ENCODE measurements at regions not wholly inside any gene's neighbourhood (a gene's known extent, or its start where the extent isn't known, plus 50 kb on each side); places are given as distances from the start of the nearest gene placed in this dataset.

GRCh38 chr19:31152906-31153305 lies 196.3 kb downstream of the TSHZ3 start:
- no peaks in the 10 kb centered on the region for H3K79me1 ChIP-seq (ENCODE audit: low read depth, low read length)
- CTCF ChIA-PET (ENCODE audit: partially characterized antibody), result interaction anchor here (0.7 to 1.4 kb wide), 3 partner anchors 10 to 469 kb away, joined by 3 to 4 read pairs (median 3); no protein-coding TSS in a partner anchor

More at GRCh38 chr19:31152906-31153305, 196.3 kb downstream of the TSHZ3 start:
- Histone ChIP-seq H3K18ac (ENCODE audit: extremely low read depth, low read length) (no peak overlapping the region), H4K91ac (replicated peaks; ENCODE audit: insufficient read length, low read length) (no peak overlapping the region), H3K4me3 (ENCODE audit: extremely low read depth in 1 of 4, insufficient read depth in 2 of 4, low read depth in 3 of 4, low read length in 4 of 4) (no peak overlapping the region), H3K4me2 (ENCODE audit: insufficient read depth in 1 of 2, low read depth in 2 of 2, low read length in 2 of 2) (no peak overlapping the region), H3K79me2 (ENCODE audit: control insufficient read depth in 1 of 2, insufficient read depth in 2 of 2, low read length in 2 of 2) (no peaks in the 10 kb centered on the region), H2BK20ac (ENCODE audit: low read length) (no peak overlapping the region), H4K20me1 (replicated peaks in 1 of 2; ENCODE audit: control insufficient read depth in 1 of 2, insufficient read depth in 2 of 2, low read length in 2 of 2) (no peaks in the 10 kb centered on the region), H3K27ac (ENCODE audit: low read depth, low read length) (no peak overlapping the region), H3K4me1 (replicated peaks in 1 of 4; ENCODE audit: control insufficient read depth in 3 of 4, insufficient read depth in 4 of 4, low read length in 3 of 4) (no peaks in the 10 kb centered on the region), H3K27me3 (replicated peaks in 1 of 4; ENCODE audit: control insufficient read depth in 3 of 4, extremely low read depth in 1 of 4, insufficient read depth in 3 of 4, low read length in 3 of 4) (no peaks in the 10 kb centered on the region), H3K9me3 (ENCODE audit: insufficient read depth in 2 of 2, low read depth in 1 of 2, low read length in 1 of 2) (no peaks in the 10 kb centered on the region), H2AK5ac (ENCODE audit: low read depth, low read length) (no peak overlapping the region), H2BK5ac (ENCODE audit: low read depth, low read length) (no peak overlapping the region), H3K23ac (ENCODE audit: insufficient read length) (no peak overlapping the region), H2BK12ac (ENCODE audit: low read depth, low read length) (no peak overlapping the region), H2BK15ac (ENCODE audit: low read length) (no peak overlapping the region), H2BK120ac (replicated peaks; ENCODE audit: low read depth, low read length) (no peak overlapping the region), H4K5ac (ENCODE audit: insufficient read length, low read depth, low read length) (no peak overlapping the region), H3K14ac (ENCODE audit: insufficient read length) (no peak overlapping the region), H3K56ac (replicated peaks; ENCODE audit: insufficient read length, low read depth, low read length) (no peak overlapping the region), H2AFZ (ENCODE audit: low read length) (no peak overlapping the region), H3K23me2 (ENCODE audit: low read depth, low read length) (no peaks in the 10 kb centered on the region), H4K8ac (ENCODE audit: extremely low read depth, insufficient read depth, low read length) (no peak overlapping the region), H3K36me3 (ENCODE audit: control insufficient read depth in 2 of 4, insufficient read depth in 4 of 4, low read length in 3 of 4) (no peaks in the 10 kb centered on the region), H3K9ac (replicated peaks in 1 of 4; ENCODE audit: extremely low read depth in 1 of 4, low read depth in 3 of 4, low read length in 3 of 4) (no peak overlapping the region), H3K4ac (replicated peaks; ENCODE audit: insufficient read length, low read depth, low read length) (no peak overlapping the region)
- POLR2A ChIA-PET (ENCODE audit: partially characterized antibody), result no interaction called here
- no peak for DNase-seq (ENCODE audit: low read depth in 1 of 2, low spot score in 2 of 2)
- 92% methylated on average over 3 of the region's 3 CpGs; no CpG with 5 or more reads in 1 of the 2 experiments for WGBS, 2 experiments (ENCODE audit: extremely low coverage in 1 of 2, insufficient coverage in 1 of 2, insufficient read length in 1 of 2, insufficient replicate concordance in 2 of 2, low coverage in 1 of 2, low lambda C conversion rate in 2 of 2, missing lambda C conversion rate in 1 of 2)
- no peak for TF ChIP-seq SIN3A (conservative IDR thresholded peaks at IDR 0.05 in 1 of 2, IDR thresholded peaks at IDR 0.05 in 1 of 2; ENCODE audit: low read depth in 1 of 2, low read length in 2 of 2)
- no peak for FAIRE-seq
